GM19025 (cell line): ENCODE measurements at regions not wholly inside any gene's neighbourhood (a gene's known extent, or its start where the extent isn't known, plus 50 kb on each side); places are given as distances from the start of the nearest gene placed in this dataset.
"Not testable (repeated sequence)": the region's sequence is repeated elsewhere in the genome, so short reads cannot be mapped to it uniquely, and the experiment has no call there.

Experiments
- ATAC-seq: cut with Tn5 transposase; IDR thresholded peaks from one replicate; pipeline ENCODE4 v1.9.1; 2021; ENCODE audit warnings: mild to moderate bottlenecking, low read depth, moderate library complexity; ENCODE audit not compliant: unreplicated experiment

GRCh38 chr13:78881054-78881453 lies 222.1 kb upstream of the OBI1 start:
- no peak for ATAC-seq

- no peak for ATAC-seq
Measured at GRCh38 chr13:78876915-78877549, 218.1 kb upstream of the OBI1 start.

- ATAC-seq, result no peak
Measured at GRCh38 chr13:78875792-78876580, 217.0 kb upstream of the OBI1 start.

GRCh38 chr13:78868991-78869390 lies 210.0 kb upstream of the OBI1 start:
- no peak for ATAC-seq

- no peak for ATAC-seq
Measured at GRCh38 chr13:78867655-78868054, 208.7 kb upstream of the OBI1 start.

GRCh38 chr13:78866076-78866475 lies 207.1 kb upstream of the OBI1 start:
- not testable (repeated sequence) for ATAC-seq

GRCh38 chr13:78862446-78862845 lies 203.5 kb upstream of the OBI1 start:
- ATAC-seq, result no peak

- ATAC-seq, result no peak
Measured at GRCh38 chr13:78852709-78853108, 193.8 kb upstream of the OBI1 start.

- ATAC-seq, result no peak
Measured at GRCh38 chr13:78845656-78846365, 186.9 kb upstream of the OBI1 start.

- no peak for ATAC-seq
Measured at GRCh38 chr13:78844106-78844505, 185.2 kb upstream of the OBI1 start.

GRCh38 chr13:78841358-78841963 lies 182.5 kb upstream of the OBI1 start:
- no peak for ATAC-seq

- ATAC-seq, result no peak
Measured at GRCh38 chr13:78836238-78836784, 177.4 kb upstream of the OBI1 start.

GRCh38 chr13:78832461-78832860 lies 173.5 kb upstream of the OBI1 start:
- no peak for ATAC-seq

- no peak for ATAC-seq
Measured at GRCh38 chr13:78830508-78830907, 171.6 kb upstream of the OBI1 start.

GRCh38 chr13:78829821-78830220 lies 170.9 kb upstream of the OBI1 start:
- no peak for ATAC-seq

GRCh38 chr13:78827471-78827870 lies 168.5 kb upstream of the OBI1 start:
- ATAC-seq, result no peak

GRCh38 chr13:78826936-78827335 lies 168.0 kb upstream of the OBI1 start:
- no peak for ATAC-seq

- no peak for ATAC-seq
Measured at GRCh38 chr13:78826312-78826711, 167.4 kb upstream of the OBI1 start.

- ATAC-seq, result no peak
Measured at GRCh38 chr13:78820541-78820940, 161.6 kb upstream of the OBI1 start.

GRCh38 chr13:78816592-78816991 lies 157.6 kb upstream of the OBI1 start:
- no peak for ATAC-seq

- ATAC-seq, result no peak
Measured at GRCh38 chr13:78816154-78816553, 157.2 kb upstream of the OBI1 start.
